ENCODE measurements at regions not wholly inside any gene's neighbourhood (a gene's known extent, or its start where the extent isn't known, plus 50 kb on each side); places are given as distances from the start of the nearest gene placed in this dataset.

- TF ChIP-seq CTCF (IDR thresholded peaks at IDR 0.05) (no peak), POLR2A (IDR thresholded peaks at IDR 0.05) (no peak)
These were observed 418.2 kb upstream of the PODXL start for GRCh38 chr7:131974671-131975070.

Data from body of pancreas (tissue), 4 donors.